ENCODE measurements at regions not wholly inside any gene's neighbourhood (a gene's known extent, or its start where the extent isn't known, plus 50 kb on each side); places are given as distances from the start of the nearest gene placed in this dataset.

DNA sequence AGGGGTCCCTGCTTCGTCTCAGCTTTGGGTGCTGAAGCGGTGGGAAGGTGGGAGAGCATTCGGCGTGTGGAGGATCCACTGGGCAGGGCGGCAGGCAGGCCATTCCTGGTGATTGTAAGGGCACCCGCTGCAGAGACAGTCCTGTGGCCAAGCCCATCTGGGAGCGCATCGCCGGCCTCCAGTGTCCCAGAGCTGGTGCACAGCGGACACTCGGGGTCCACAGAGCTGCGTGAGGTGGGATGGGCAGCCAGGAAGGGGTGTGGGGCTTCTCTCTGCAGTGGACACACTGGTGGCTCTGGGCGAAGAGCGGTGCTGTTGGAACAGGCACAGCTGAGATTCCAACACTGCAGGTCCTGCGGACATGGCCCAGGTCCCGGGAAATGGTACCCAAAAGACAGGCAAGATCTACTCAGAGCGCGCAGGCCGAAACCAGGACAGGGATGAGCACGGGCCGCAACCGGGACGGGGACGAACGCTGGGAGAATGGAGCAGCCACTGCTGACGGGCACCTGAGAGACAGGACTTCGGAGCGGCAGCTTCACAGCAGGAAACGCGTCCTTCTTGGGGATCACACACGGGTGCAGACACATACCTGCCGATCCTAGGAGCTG is 188.2 kb downstream of the ERMARD start:
- POLR2A ChIA-PET, result interaction anchor here (0.8 to 1.1 kb wide), 2 partner anchors 59 to 108 kb away, joined by 3 to 4 read pairs; no protein-coding TSS in a partner anchor
- Histone ChIP-seq H3F3A (replicated peaks; ENCODE audit: insufficient read depth) (no peaks in the 10 kb centered on the region), H3K4me3 (ENCODE audit: low read depth in 2 of 2, low read length in 1 of 2) (no peak overlapping the region), H2AFZ (ENCODE audit: low read depth) (no peak overlapping the region), H3K27me3 (ENCODE audit: insufficient read depth) (no peaks in the 10 kb centered on the region), H3K9me3 (no peaks in the 10 kb centered on the region), H3K79me2 (ENCODE audit: insufficient read depth) (no peaks in the 10 kb centered on the region), H3K4me2 (no peak overlapping the region), H3K4me1 (ENCODE audit: control insufficient read depth in 1 of 2, insufficient read depth in 2 of 2, low read depth in 1 of 2, low read length in 1 of 2) (peaks cover 0 to 25% of the 10 kb centered on the region in 2 experiments; a peak in 1 of 4 replicates), H3K27ac (ENCODE audit: low read depth in 2 of 2, low read length in 1 of 2) (peak overlapping the region in 1 of 2 experiments; percentile 78; a peak in 1 of 4 replicates), H3K9ac (no peak overlapping the region), H3K36me3 (replicated peaks in 1 of 2; ENCODE audit: control insufficient read depth in 1 of 2, insufficient read depth in 2 of 2, low read length in 1 of 2) (no peaks in the 10 kb centered on the region), H3K9me2 (no peaks in the 10 kb centered on the region), H4K20me1 (ENCODE audit: insufficient read depth) (no peaks in the 10 kb centered on the region)
- WGBS (ENCODE audit: low lambda C conversion rate), result 68% methylated on average over 8 of the region's 32 CpGs
- CTCF ChIA-PET, result interaction anchor here (0.7 to 1.7 kb wide), 2 partner anchors 108 to 304 kb away, joined by 3 to 4 read pairs; no protein-coding TSS in a partner anchor
- DNase-seq, result no peak
- TF ChIP-seq RCOR1 (IDR thresholded peaks at IDR 0.05; ENCODE audit: low read length), result no peak
- TF ChIP-seq EP300 (IDR thresholded peaks at IDR 0.05; ENCODE audit: borderline replicate concordance in 1 of 2, low read depth in 1 of 2, low read length in 1 of 2), result no peak
- TF ChIP-seq, protein P1, sequence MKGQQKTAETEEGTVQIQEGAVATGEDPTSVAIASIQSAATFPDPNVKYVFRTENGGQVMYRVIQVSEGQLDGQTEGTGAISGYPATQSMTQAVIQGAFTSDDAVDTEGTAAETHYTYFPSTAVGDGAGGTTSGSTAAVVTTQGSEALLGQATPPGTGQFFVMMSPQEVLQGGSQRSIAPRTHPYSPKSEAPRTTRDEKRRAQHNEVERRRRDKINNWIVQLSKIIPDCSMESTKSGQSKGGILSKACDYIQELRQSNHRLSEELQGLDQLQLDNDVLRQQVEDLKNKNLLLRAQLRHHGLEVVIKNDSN (IDR thresholded peaks at IDR 0.05; ENCODE audit: borderline replicate concordance, low read depth), result no peak
- TF ChIP-seq NRF1 (IDR thresholded peaks at IDR 0.05; ENCODE audit: low read depth, low read length), result no peak
- no peak for TF ChIP-seq SIN3A (IDR thresholded peaks at IDR 0.05; ENCODE audit: borderline replicate concordance, low read depth, low read length)
- no peak for TF ChIP-seq MEF2A (IDR thresholded peaks at IDR 0.05; ENCODE audit: borderline replicate concordance, low read depth)
- TF ChIP-seq YY1 (IDR thresholded peaks at IDR 0.05; ENCODE audit: low read depth), result no peak
- TF ChIP-seq GATA2 (CRISPR knock-in tag; IDR thresholded peaks at IDR 0.05), result no peak
- no peak for TF ChIP-seq ZBTB33 (IDR thresholded peaks at IDR 0.05; ENCODE audit: borderline replicate concordance, low read depth)
- TF ChIP-seq, protein P2, sequence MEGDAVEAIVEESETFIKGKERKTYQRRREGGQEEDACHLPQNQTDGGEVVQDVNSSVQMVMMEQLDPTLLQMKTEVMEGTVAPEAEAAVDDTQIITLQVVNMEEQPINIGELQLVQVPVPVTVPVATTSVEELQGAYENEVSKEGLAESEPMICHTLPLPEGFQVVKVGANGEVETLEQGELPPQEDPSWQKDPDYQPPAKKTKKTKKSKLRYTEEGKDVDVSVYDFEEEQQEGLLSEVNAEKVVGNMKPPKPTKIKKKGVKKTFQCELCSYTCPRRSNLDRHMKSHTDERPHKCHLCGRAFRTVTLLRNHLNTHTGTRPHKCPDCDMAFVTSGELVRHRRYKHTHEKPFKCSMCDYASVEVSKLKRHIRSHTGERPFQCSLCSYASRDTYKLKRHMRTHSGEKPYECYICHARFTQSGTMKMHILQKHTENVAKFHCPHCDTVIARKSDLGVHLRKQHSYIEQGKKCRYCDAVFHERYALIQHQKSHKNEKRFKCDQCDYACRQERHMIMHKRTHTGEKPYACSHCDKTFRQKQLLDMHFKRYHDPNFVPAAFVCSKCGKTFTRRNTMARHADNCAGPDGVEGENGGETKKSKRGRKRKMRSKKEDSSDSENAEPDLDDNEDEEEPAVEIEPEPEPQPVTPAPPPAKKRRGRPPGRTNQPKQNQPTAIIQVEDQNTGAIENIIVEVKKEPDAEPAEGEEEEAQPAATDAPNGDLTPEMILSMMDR (IDR thresholded peaks at IDR 0.05), result no peak
- no peak for TF ChIP-seq RXRA (IDR thresholded peaks at IDR 0.05; ENCODE audit: borderline replicate concordance, low read depth)
- TF ChIP-seq TCF12 (IDR thresholded peaks at IDR 0.05), result no peak
- TF ChIP-seq EZH2phosphoT487 (IDR thresholded peaks at IDR 0.05; ENCODE audit: borderline replicate concordance, low read depth), result no peak
- TF ChIP-seq ELF1 (IDR thresholded peaks at IDR 0.05), result no peak
- no peak for TF ChIP-seq MXI1 (IDR thresholded peaks at IDR 0.05; ENCODE audit: low read depth, low read length)
- TF ChIP-seq TAF1 (IDR thresholded peaks at IDR 0.05; ENCODE audit: borderline replicate concordance, low read depth, low read length), result no peak
- TF ChIP-seq, protein P3, sequence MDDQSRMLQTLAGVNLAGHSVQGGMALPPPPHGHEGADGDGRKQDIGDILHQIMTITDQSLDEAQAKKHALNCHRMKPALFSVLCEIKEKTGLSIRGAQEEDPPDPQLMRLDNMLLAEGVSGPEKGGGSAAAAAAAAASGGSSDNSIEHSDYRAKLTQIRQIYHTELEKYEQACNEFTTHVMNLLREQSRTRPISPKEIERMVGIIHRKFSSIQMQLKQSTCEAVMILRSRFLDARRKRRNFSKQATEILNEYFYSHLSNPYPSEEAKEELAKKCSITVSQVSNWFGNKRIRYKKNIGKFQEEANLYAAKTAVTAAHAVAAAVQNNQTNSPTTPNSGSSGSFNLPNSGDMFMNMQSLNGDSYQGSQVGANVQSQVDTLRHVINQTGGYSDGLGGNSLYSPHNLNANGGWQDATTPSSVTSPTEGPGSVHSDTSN (IDR thresholded peaks at IDR 0.05), result no peak

All from SK-N-SH (cell line).